Type B pancreatic cell (in vitro differentiated cells): ENCODE measurements at regions not wholly inside any gene's neighbourhood (a gene's known extent, or its start where the extent isn't known, plus 50 kb on each side); places are given as distances from the start of the nearest gene placed in this dataset.

Experiments
- DNase-seq: peaks from one replicate; pipeline ENCODE4 v3.0.0; 2021; ENCODE audit warnings: mixed read lengths; ENCODE audit not compliant: unreplicated experiment; ENCODE audit errors: extremely low spot score
- H3K27ac Mint-ChIP-seq: 2 replicates; pipeline ENCODE4 v1.8.0; 2021; ENCODE audit warnings: mild to moderate bottlenecking, mixed read lengths
- H3K27me3 Mint-ChIP-seq: 2 replicates; pipeline ENCODE4 v1.8.0; 2021; ENCODE audit warnings: mixed read lengths
- H3K36me3 Mint-ChIP-seq: 2 replicates; pipeline ENCODE4 v1.8.0; 2021; ENCODE audit warnings: mixed read lengths
- H3K4me1 Mint-ChIP-seq: one replicate; pipeline ENCODE4 v1.8.0; 2021; ENCODE audit warnings: mixed read lengths; ENCODE audit not compliant: unreplicated experiment
- H3K4me3 Mint-ChIP-seq: 2 replicates; pipeline ENCODE4 v1.8.0; 2021; ENCODE audit warnings: mild to moderate bottlenecking, mixed read lengths
- H3K9me3 Mint-ChIP-seq: 2 replicates; pipeline ENCODE4 v1.8.0; 2021; ENCODE audit warnings: mixed read lengths
- CTCF ChIP-seq: fragments of 200-600 bp; sonication (generic); conservative IDR thresholded peaks from 2 replicates; pipeline ENCODE4 v1.5.0; 2021; ENCODE audit warnings: antibody characterized with exemption, mild to moderate bottlenecking

GRCh38 chr2:236636714-236637470 is 67.3 kb downstream of the ACKR3 start:
- H3K36me3 Mint-ChIP-seq = peaks cover 3% of the 10 kb centered on the region
- no peak for DNase-seq
- H3K4me1 Mint-ChIP-seq = peaks cover 14% of the 10 kb centered on the region
- peaks cover 8% of the 10 kb centered on the region for H3K27me3 Mint-ChIP-seq
- H3K4me3 Mint-ChIP-seq = no peak overlapping the region
- no peak overlapping the region for H3K27ac Mint-ChIP-seq
- no peaks in the 10 kb centered on the region for H3K9me3 Mint-ChIP-seq
- no peak for TF ChIP-seq CTCF

GRCh38 chr2:236637686-236638569 is 68.3 kb downstream of the ACKR3 start:
- peaks cover 4% of the 10 kb centered on the region for H3K9me3 Mint-ChIP-seq
- H3K36me3 Mint-ChIP-seq = peaks cover 3% of the 10 kb centered on the region
- H3K4me1 Mint-ChIP-seq = peaks cover 11% of the 10 kb centered on the region
- TF ChIP-seq CTCF = no peak
- DNase-seq = no peak
- no peak overlapping the region for H3K4me3 Mint-ChIP-seq
- H3K27ac Mint-ChIP-seq = no peak overlapping the region
- peaks cover 2% of the 10 kb centered on the region for H3K27me3 Mint-ChIP-seq

- no peak for TF ChIP-seq CTCF
- Mint-ChIP-seq H3K27me3 (no peaks in the 10 kb centered on the region), H3K4me1 (peaks cover 14% of the 10 kb centered on the region), H3K27ac (no peak overlapping the region), H3K4me3 (no peak overlapping the region), H3K9me3 (peaks cover 8% of the 10 kb centered on the region), H3K36me3 (peaks cover 6% of the 10 kb centered on the region)
- DNase-seq = no peak
Measured at GRCh38 chr2:236638707-236639106, 69.1 kb downstream of the ACKR3 start.

GRCh38 chr2:236639461-236640235 is 70.0 kb downstream of the ACKR3 start:
- no peak for DNase-seq
- Mint-ChIP-seq H3K4me3 (no peak overlapping the region), H3K4me1 (peaks cover 16% of the 10 kb centered on the region), H3K36me3 (peaks cover 8% of the 10 kb centered on the region), H3K9me3 (peaks cover 10% of the 10 kb centered on the region), H3K27me3 (no peaks in the 10 kb centered on the region), H3K27ac (no peak overlapping the region)
- TF ChIP-seq CTCF = no peak

- H3K27ac Mint-ChIP-seq = no peak overlapping the region
- H3K4me1 Mint-ChIP-seq = peaks cover 16% of the 10 kb centered on the region
- peaks cover 8% of the 10 kb centered on the region for H3K36me3 Mint-ChIP-seq
- H3K9me3 Mint-ChIP-seq = peaks cover 10% of the 10 kb centered on the region
- no peak for DNase-seq
- no peak overlapping the region for H3K4me3 Mint-ChIP-seq
- no peaks in the 10 kb centered on the region for H3K27me3 Mint-ChIP-seq
- TF ChIP-seq CTCF = no peak
Measured at GRCh38 chr2:236641051-236641726, 71.6 kb downstream of the ACKR3 start.
